Fibroblast of lung (primary cell): ENCODE measurements at regions not wholly inside any gene's neighbourhood (a gene's known extent, or its start where the extent isn't known, plus 50 kb on each side); places are given as distances from the start of the nearest gene placed in this dataset.

Experiments used
- DNase-seq, 2 donors: peaks; one replicate each; pipeline versions ENCODE4 v3.0.0 to v3.0.0-alpha.2; 2010; ENCODE audit warnings: low read depth in 2 of 2
- H2AFZ ChIP-seq: 2 replicates; pipeline ENCODE4 v1.5.1; 2012; ENCODE audit warnings: low read length, control low read depth, inconsistent platforms
- H3K27ac ChIP-seq: 2 replicates; pipeline ENCODE4 v1.5.1; 2011; ENCODE audit warnings: low read length, control low read depth; ENCODE audit not compliant: insufficient read depth
- H3K27me3 ChIP-seq: 2 replicates; pipeline ENCODE4 v1.5.1; 2011; ENCODE audit warnings: mild to moderate bottlenecking, low read length; ENCODE audit not compliant: control insufficient read depth, insufficient read depth
- H3K36me3 ChIP-seq: 2 replicates; pipeline ENCODE4 v1.5.1; 2011; ENCODE audit warnings: low read length; ENCODE audit not compliant: control insufficient read depth, insufficient read depth
- H3K4me1 ChIP-seq: 2 replicates; pipeline ENCODE4 v1.5.1; 2011; ENCODE audit warnings: low read length; ENCODE audit not compliant: control insufficient read depth, insufficient read depth; ENCODE audit errors: extremely low read depth
- H3K4me2 ChIP-seq: 2 replicates; pipeline ENCODE4 v1.5.1; 2011; ENCODE audit warnings: low read length, control low read depth; ENCODE audit not compliant: insufficient read depth; ENCODE audit errors: extremely low read depth
- H3K4me3 ChIP-seq, 4 experiments: fragments of 200-600 bp in 1 of 4; sonication (generic) in 1 of 4; replicated peaks in 1 of 4; 2 replicates each; pipeline ENCODE4 v1.5.1; 2011 to 2016; ENCODE audit warnings: low read length in 4 of 4, low read depth in 3 of 4, mild to moderate bottlenecking in 3 of 4, control low read depth in 2 of 4, inconsistent platforms in 1 of 4, mixed read lengths in 1 of 4; ENCODE audit not compliant: insufficient read depth in 1 of 4; ENCODE audit errors: control extremely low read depth in 1 of 4
- H3K79me2 ChIP-seq: 2 replicates; pipeline ENCODE4 v1.5.1; 2012; ENCODE audit warnings: mild to moderate bottlenecking, low read length, inconsistent platforms; ENCODE audit not compliant: control insufficient read depth, insufficient read depth
- H3K9ac ChIP-seq: 2 replicates; pipeline ENCODE4 v1.5.1; 2011; ENCODE audit warnings: mild to moderate bottlenecking, low read length, control low read depth; ENCODE audit not compliant: insufficient read depth
- H3K9me3 ChIP-seq: 2 replicates; pipeline ENCODE4 v1.5.1; 2012; ENCODE audit warnings: low read depth, low read length; ENCODE audit not compliant: control insufficient read depth, insufficient read depth
- H4K20me1 ChIP-seq: 2 replicates; pipeline ENCODE4 v1.5.1; 2011; ENCODE audit warnings: low read length; ENCODE audit not compliant: control insufficient read depth, insufficient read depth; ENCODE audit errors: extremely low read depth
- CTCF ChIP-seq, 2 donors: IDR thresholded peaks in 1 of 2; conservative IDR thresholded peaks in 1 of 2; 1 replicate in 1 of 2; 2 replicates in 1 of 2; pipeline ENCODE4 v1.5.1; 2011 to 2012; ENCODE audit warnings: low read length in 2 of 2, control low read depth in 1 of 2, inconsistent platforms in 1 of 2, low read depth in 1 of 2, mild to moderate bottlenecking in 1 of 2
- EZH2 ChIP-seq: IDR thresholded peaks from 2 replicates; pipeline ENCODE4 v1.5.1; 2012; ENCODE audit warnings: low read length, control low read depth, mild to moderate bottlenecking; ENCODE audit errors: missing control alignments

- DNase-seq = peak; percentile 54 to 71
- H3K79me2 ChIP-seq = no peaks in the 10 kb centered on the region
- H3K4me3 ChIP-seq = no peak overlapping the region
- H3K27ac ChIP-seq = peak overlapping the region; percentile 31
- H2AFZ ChIP-seq = no peak overlapping the region
- H3K4me1 ChIP-seq = no peaks in the 10 kb centered on the region
- no peak for TF ChIP-seq EZH2
- TF ChIP-seq CTCF (conservative IDR thresholded peaks at IDR 0.05 in 1 of 2, IDR thresholded peaks at IDR 0.05 in 1 of 2; ENCODE audit: low read depth in 1 of 2, low read length in 2 of 2) = no peak
- H4K20me1 ChIP-seq = no peaks in the 10 kb centered on the region
- H3K4me2 ChIP-seq = peak overlapping the region; percentile 60
- no peaks in the 10 kb centered on the region for H3K27me3 ChIP-seq
- H3K9ac ChIP-seq = no peak overlapping the region
- no peaks in the 10 kb centered on the region for H3K9me3 ChIP-seq
- H3K36me3 ChIP-seq = no peaks in the 10 kb centered on the region
These were observed 785.1 kb downstream of the LTN1 start for GRCh38 chr21:28207436-28208173.

GRCh38 chr21:28200726-28201125 is 792.0 kb downstream of the LTN1 start:
- Histone ChIP-seq H3K4me3 (no peak overlapping the region), H2AFZ (no peak overlapping the region), H3K36me3 (no peaks in the 10 kb centered on the region), H3K79me2 (no peaks in the 10 kb centered on the region), H4K20me1 (no peaks in the 10 kb centered on the region), H3K4me1 (no peaks in the 10 kb centered on the region), H3K27ac (no peak overlapping the region), H3K9me3 (no peaks in the 10 kb centered on the region), H3K4me2 (no peak overlapping the region), H3K27me3 (no peaks in the 10 kb centered on the region), H3K9ac (no peak overlapping the region)
- DNase-seq = no peak
- TF ChIP-seq CTCF (conservative IDR thresholded peaks at IDR 0.05 in 1 of 2, IDR thresholded peaks at IDR 0.05 in 1 of 2; ENCODE audit: low read depth in 1 of 2, low read length in 2 of 2) = no peak
- no peak for TF ChIP-seq EZH2

- DNase-seq = no peak
- TF ChIP-seq EZH2 (no peak), CTCF (conservative IDR thresholded peaks at IDR 0.05 in 1 of 2, IDR thresholded peaks at IDR 0.05 in 1 of 2; ENCODE audit: low read depth in 1 of 2, low read length in 2 of 2) (no peak)
- Histone ChIP-seq H3K4me2 (no peak overlapping the region), H3K4me3 (no peak overlapping the region), H3K9me3 (no peaks in the 10 kb centered on the region), H4K20me1 (no peaks in the 10 kb centered on the region), H3K36me3 (no peaks in the 10 kb centered on the region), H3K27ac (no peak overlapping the region), H3K79me2 (no peaks in the 10 kb centered on the region), H3K27me3 (no peaks in the 10 kb centered on the region), H3K9ac (no peak overlapping the region), H2AFZ (no peak overlapping the region), H3K4me1 (no peaks in the 10 kb centered on the region)
These were observed 795.7 kb downstream of the LTN1 start for GRCh38 chr21:28196981-28197380.
